ENCODE measurements at regions not wholly inside any gene's neighbourhood (a gene's known extent, or its start where the extent isn't known, plus 50 kb on each side); places are given as distances from the start of the nearest gene placed in this dataset.

DNA sequence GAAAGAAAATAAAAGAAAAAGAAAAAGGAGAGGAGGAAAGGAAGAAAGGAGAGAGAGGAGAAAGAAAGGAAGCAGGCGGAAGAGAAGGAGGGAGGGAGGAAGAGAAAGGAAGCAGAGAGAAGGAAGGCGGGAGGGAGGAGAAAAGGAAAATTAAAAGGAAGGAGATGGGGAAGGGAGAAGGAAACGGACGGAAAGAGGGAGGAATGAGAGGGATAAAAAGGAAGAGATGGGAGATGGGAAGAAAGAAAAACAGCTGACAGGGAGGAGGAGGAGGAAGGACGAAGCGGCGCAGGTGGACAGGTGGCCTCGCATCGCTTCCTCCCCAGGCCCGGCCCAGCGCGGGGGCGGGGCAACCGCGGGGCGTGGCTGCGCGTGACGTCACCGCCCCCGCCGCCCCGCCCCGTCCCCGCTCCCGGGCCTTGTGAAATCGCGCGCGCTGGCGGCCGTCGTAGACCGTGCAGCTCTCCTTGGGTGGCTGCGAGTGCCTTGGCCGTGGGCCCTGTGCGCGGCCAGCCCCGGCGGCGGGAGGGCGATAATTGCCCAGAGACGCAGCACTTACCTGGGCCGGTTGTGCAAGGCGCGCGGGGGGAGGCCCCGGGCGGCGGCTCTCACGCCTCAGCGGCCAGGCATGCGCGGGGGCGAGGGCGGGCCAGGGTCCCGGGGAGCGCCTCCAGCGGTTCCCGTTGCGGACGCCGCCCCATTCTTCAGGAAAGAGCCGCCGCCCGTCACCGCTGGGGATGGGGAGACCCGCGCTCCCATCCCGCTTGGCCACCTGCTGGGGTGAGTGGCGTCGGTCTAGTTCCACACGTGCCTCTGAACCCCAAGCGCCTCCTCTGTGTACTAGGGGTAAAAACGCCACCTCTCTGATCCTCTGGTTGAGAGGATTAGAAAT, 49.6 kb upstream of the FOXE1 start:
- TF ChIP-seq EZH2 (IDR thresholded peaks at IDR 0.05) (no peak), POLR2AphosphoS5 (IDR thresholded peaks at IDR 0.05; ENCODE audit: borderline replicate concordance, low read depth, low read length) (peak; percentile 51; the same call in 1 of the 2 replicates)
